Transverse colon (tissue), 4 donors: ENCODE measurements at regions not wholly inside any gene's neighbourhood (a gene's known extent, or its start where the extent isn't known, plus 50 kb on each side); places are given as distances from the start of the nearest gene placed in this dataset.

Source experiments
- DNase-seq: peaks from one replicate; pipeline ENCODE4 v3.0.0-alpha.2; 2019
- H3K27ac ChIP-seq, 4 donors: fragments of 200-600 bp; sonication (generic); 2 replicates each; pipeline ENCODE4 v1.5.1; 2016 to 2018; ENCODE audit warnings: inconsistent platforms in 4 of 4
- H3K27me3 ChIP-seq: fragments of 200-600 bp; sonication (generic); 2 replicates; pipeline ENCODE4 v1.5.1; 2017; ENCODE audit warnings: inconsistent platforms
- H3K36me3 ChIP-seq, 4 donors: fragments of 200-600 bp; sonication (generic); 2 replicates each; pipeline ENCODE4 v1.5.1; 2017 to 2019; ENCODE audit warnings: inconsistent platforms in 4 of 4
- H3K4me1 ChIP-seq, 4 donors: fragments of 200-600 bp; sonication (generic); 2 replicates each; pipeline ENCODE4 v1.5.1; 2017 to 2020; ENCODE audit warnings: inconsistent platforms in 4 of 4
- H3K4me3 ChIP-seq, 4 donors: fragments of 200-600 bp; sonication (generic); 1 replicate in 1 of 4; 2 replicates in 3 of 4; pipeline versions ENCODE4 v1.5.1 to v1.6.1; 2017 to 2019; ENCODE audit warnings: inconsistent platforms in 4 of 4
- H3K9me3 ChIP-seq, 2 donors: fragments of 200-600 bp; sonication (generic); 2 replicates each; pipeline ENCODE4 v1.5.1; 2017 to 2019; ENCODE audit warnings: inconsistent platforms in 2 of 2
- EP300 ChIP-seq: sonication (generic); formaldehyde crosslinking; IDR thresholded peaks from one replicate; pipeline ENCODE4 v1.6.1; 2017; ENCODE audit warnings: antibody characterized with exemption, low read depth
- POLR2A ChIP-seq: fragments of 450-650 bp; IDR thresholded peaks from one replicate; pipeline ENCODE4 v1.6.1; 2016; ENCODE audit warnings: antibody characterized with exemption, mild to moderate bottlenecking, moderate library complexity
- POLR2AphosphoS5 ChIP-seq, 3 donors: sonication (generic); formaldehyde crosslinking; IDR thresholded peaks; one replicate each; pipeline ENCODE4 v1.6.1; 2016; ENCODE audit warnings: antibody characterized with exemption in 3 of 3
- WGBS, 2 donors: methylation state at CpG; one replicate each; pipeline ENCODE4 v1.1.5; 2018; ENCODE audit warnings: low coverage in 1 of 2; 5-methylcytosine and 5-hydroxymethylcytosine counted together
- in situ Hi-C, 4 donors: fragments of 200-750 bp; cut with MboI; loops; one replicate each; pipeline versions ENCODE4 v1.15.0 to v1.15.1; 2017; ENCODE audit warnings: low sequenced_read_pairs in 3 of 4, low pct_ligation_motif_present in 1 of 4, low pct_unique_long_range_greater_than_20kb in 1 of 4
- intact Hi-C: fragments of 100-400 bp; cut with DNase I; formaldehyde crosslinking; loops from one replicate; pipeline ENCODE4 v1.15.1; 2023; ENCODE audit warnings: low total_unique reads
- TF ChIP-seq, protein P1 (sequence below), 5 experiments: fragments of 200-600 bp in 3 of 5; fragments of 450-650 bp in 2 of 5; sonication (generic) in 3 of 5; IDR thresholded peaks; 1 replicate in 2 of 5; 2 replicates in 3 of 5; pipeline ENCODE4 v1.5.1; 2016 to 2017; ENCODE audit warnings: antibody characterized with exemption in 5 of 5, inconsistent platforms in 3 of 5, mild to moderate bottlenecking in 2 of 5, moderate library complexity in 1 of 5

DNA sequence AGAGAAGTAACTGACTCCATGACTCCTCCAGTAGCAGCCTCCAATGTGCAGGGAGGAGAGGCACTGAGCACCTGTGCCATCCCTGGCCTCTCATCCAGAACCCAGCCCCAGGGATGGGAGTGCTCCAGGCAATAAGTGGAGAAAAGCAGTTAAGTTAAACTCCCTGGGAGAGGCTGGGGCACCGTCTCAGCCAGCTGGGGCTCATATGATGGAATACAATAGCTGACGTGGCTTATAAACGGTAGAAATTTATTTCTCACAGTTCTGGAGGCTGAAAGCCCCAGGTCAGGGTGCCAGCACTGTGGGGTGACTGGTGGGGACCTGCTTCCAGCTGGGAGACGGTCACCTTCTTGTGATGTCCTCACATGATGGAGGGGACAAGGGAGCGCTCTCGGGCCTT is 94.7 kb downstream of the RAMP3 start:
- Histone ChIP-seq H3K9me3 (peaks cover 0 to 7% of the 10 kb centered on the region in 2 donors), H3K36me3 (no peaks in the 10 kb centered on the region), H3K27me3 (peaks cover 11% of the 10 kb centered on the region), H3K27ac (no peak overlapping the region), H3K4me3 (no peak overlapping the region), H3K4me1 (no peaks in the 10 kb centered on the region)
- intact Hi-C loops (no loop called here), in situ Hi-C loops (loop anchor here (5.0 to 10.0 kb wide), 3 partner anchors 95 to 100 kb away; partner anchors contain the start of gene RAMP3 (in 3 of the 4))
- DNase-seq: no peak
- no peak for TF ChIP-seq POLR2AphosphoS5 (IDR thresholded peaks at IDR 0.05)
- no peak for TF ChIP-seq EP300
- no peak for TF ChIP-seq POLR2A
- TF ChIP-seq, protein P1, sequence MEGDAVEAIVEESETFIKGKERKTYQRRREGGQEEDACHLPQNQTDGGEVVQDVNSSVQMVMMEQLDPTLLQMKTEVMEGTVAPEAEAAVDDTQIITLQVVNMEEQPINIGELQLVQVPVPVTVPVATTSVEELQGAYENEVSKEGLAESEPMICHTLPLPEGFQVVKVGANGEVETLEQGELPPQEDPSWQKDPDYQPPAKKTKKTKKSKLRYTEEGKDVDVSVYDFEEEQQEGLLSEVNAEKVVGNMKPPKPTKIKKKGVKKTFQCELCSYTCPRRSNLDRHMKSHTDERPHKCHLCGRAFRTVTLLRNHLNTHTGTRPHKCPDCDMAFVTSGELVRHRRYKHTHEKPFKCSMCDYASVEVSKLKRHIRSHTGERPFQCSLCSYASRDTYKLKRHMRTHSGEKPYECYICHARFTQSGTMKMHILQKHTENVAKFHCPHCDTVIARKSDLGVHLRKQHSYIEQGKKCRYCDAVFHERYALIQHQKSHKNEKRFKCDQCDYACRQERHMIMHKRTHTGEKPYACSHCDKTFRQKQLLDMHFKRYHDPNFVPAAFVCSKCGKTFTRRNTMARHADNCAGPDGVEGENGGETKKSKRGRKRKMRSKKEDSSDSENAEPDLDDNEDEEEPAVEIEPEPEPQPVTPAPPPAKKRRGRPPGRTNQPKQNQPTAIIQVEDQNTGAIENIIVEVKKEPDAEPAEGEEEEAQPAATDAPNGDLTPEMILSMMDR (IDR thresholded peaks at IDR 0.05): no peak
- 50% methylated on average over 6 of the region's 6 CpGs; no CpG with 5 or more reads in 1 of the 2 donors for WGBS, 2 donors

DNA sequence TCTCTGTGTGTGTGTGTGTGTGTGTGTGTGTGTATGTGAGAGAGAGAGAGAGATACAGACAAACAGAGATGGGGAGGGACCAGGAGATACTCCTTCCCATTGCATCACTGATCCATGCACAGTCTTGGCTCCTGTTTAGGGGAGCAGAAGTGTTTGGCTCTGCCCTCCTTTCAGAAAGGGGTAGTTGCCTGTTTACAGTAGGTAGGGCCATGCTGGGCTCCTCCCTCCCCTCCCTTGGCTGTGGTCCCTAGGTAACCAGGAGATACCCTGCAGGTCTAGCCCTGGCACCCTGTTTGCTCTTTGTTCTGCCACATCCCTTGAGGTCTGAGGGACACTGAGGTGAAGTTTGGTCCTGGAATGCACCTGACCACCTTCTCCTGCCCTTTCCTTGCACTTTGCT is 95.3 kb downstream of the RAMP3 start:
- peaks cover 5% of the 10 kb centered on the region for H3K27me3 ChIP-seq
- peaks cover 0 to 3% of the 10 kb centered on the region in 2 donors for H3K9me3 ChIP-seq
- no peak overlapping the region for H3K4me3 ChIP-seq
- intact Hi-C loops (no loop called here), in situ Hi-C loops (loop anchor here (5.0 to 10.0 kb wide), 3 partner anchors 96 to 101 kb away; partner anchors contain the start of gene RAMP3 (in 3 of the 4))
- H3K27ac ChIP-seq: no peak overlapping the region
- TF ChIP-seq POLR2AphosphoS5 (IDR thresholded peaks at IDR 0.05) (no peak), EP300 (no peak), POLR2A (no peak)
- TF ChIP-seq, protein P1 (IDR thresholded peaks at IDR 0.05): no peak
- no peaks in the 10 kb centered on the region for H3K4me1 ChIP-seq
- no peak for DNase-seq
- H3K36me3 ChIP-seq: no peaks in the 10 kb centered on the region

DNA sequence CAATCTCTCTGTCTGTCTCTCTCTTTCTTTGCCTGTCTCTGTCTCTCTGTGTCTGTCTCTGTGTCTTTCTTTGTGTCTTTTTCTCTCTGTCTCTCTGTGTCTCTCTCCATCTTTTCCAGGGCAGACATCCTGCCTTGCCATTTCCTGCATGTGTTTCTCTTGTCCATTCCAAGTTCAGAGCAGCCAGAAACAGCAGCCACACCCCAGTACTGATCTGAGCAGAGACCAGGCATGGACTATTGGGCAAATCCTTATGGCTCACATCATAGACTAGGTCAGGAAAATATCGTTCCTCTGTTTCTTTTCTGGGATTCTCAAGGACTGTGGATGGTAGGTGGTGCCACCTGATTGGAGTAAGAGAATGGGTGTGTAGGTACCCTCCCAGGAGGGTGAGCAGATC is 95.8 kb downstream of the RAMP3 start:
- Histone ChIP-seq H3K36me3 (no peaks in the 10 kb centered on the region), H3K4me3 (no peak overlapping the region), H3K4me1 (no peaks in the 10 kb centered on the region), H3K27ac (no peak overlapping the region), H3K27me3 (no peaks in the 10 kb centered on the region), H3K9me3 (no peaks in the 10 kb centered on the region)
- in situ Hi-C loops: loop anchor here (5.0 to 10.0 kb wide), 3 partner anchors 96 to 101 kb away; partner anchors contain the start of gene RAMP3 (in 3 of the 4)
- DNase-seq: no peak
- intact Hi-C loops: no loop called here
- 71 to 86% methylated on average over 1 of the region's 1 CpG for WGBS, 2 donors
- TF ChIP-seq POLR2A: no peak
- TF ChIP-seq, protein P1 (IDR thresholded peaks at IDR 0.05): no peak
- TF ChIP-seq EP300: no peak
- TF ChIP-seq POLR2AphosphoS5 (IDR thresholded peaks at IDR 0.05): no peak

DNA sequence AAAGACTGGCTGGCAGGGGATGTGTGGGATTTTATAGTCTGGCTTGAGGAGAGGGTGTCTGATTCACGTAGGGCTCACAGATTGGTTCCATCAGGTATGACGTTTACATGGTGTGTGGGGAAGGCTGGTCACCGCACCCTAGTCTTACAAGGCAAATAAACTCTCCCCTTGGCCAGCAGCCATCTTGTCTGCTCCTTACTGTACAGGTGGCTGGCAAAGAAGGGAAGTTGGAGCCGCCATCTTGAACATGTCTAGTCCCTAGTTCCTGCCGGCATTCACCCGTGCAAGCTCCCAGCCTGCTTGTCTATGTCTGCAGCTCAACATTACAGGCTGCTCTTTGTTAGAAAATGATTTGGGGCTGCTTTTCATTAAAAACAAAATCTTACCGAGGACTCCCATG is 97.6 kb downstream of the RAMP3 start:
- no peak overlapping the region for H3K27ac ChIP-seq
- TF ChIP-seq, protein P1 (IDR thresholded peaks at IDR 0.05): no peak
- TF ChIP-seq POLR2AphosphoS5 (IDR thresholded peaks at IDR 0.05): no peak
- no peak for TF ChIP-seq POLR2A
- TF ChIP-seq EP300: no peak
- WGBS, 2 donors: 65 to 70% methylated on average over 4 to 7 of the region's 7 CpGs
- no peaks in the 10 kb centered on the region for H3K36me3 ChIP-seq
- H3K27me3 ChIP-seq: peaks cover 11% of the 10 kb centered on the region
- no peaks in the 10 kb centered on the region for H3K9me3 ChIP-seq
- no peaks in the 10 kb centered on the region for H3K4me1 ChIP-seq
- H3K4me3 ChIP-seq: no peak overlapping the region
- intact Hi-C loops (loop anchor here (5.0 kb wide), 1 partner anchor 93 kb away; no protein-coding TSS in a partner anchor), in situ Hi-C loops (loop anchor here in 2 of 4 donors (10.0 kb wide), 1 partner anchor 100 kb away; the partner anchor contains the start of gene RAMP3 (in 2 of the 2))
- no peak for DNase-seq
